Right lobe of liver (tissue), 4 donors: ENCODE measurements at regions not wholly inside any gene's neighbourhood (a gene's known extent, or its start where the extent isn't known, plus 50 kb on each side); places are given as distances from the start of the nearest gene placed in this dataset.

Experiments
- CTCF ChIP-seq, 4 donors: fragments of 200-600 bp in 3 of 4; fragments of 450-650 bp in 1 of 4; IDR thresholded peaks; one replicate each; pipeline versions ENCODE4 v1.5.1 to v1.8.0; 2016 to 2022; ENCODE audit warnings: antibody characterized with exemption in 4 of 4, mild to moderate bottlenecking in 2 of 4
- POLR2A ChIP-seq: fragments of 450-650 bp; IDR thresholded peaks from one replicate; pipeline ENCODE4 v1.6.1; 2017; ENCODE audit warnings: antibody characterized with exemption, mild to moderate bottlenecking
- donor health status: DM: no; HTN: no; CAD: no.
- donor health status: DM: no; HTN: no; CAD: no.
- donor health status: DM: no; HTN: yes; CAD: no.

DNA sequence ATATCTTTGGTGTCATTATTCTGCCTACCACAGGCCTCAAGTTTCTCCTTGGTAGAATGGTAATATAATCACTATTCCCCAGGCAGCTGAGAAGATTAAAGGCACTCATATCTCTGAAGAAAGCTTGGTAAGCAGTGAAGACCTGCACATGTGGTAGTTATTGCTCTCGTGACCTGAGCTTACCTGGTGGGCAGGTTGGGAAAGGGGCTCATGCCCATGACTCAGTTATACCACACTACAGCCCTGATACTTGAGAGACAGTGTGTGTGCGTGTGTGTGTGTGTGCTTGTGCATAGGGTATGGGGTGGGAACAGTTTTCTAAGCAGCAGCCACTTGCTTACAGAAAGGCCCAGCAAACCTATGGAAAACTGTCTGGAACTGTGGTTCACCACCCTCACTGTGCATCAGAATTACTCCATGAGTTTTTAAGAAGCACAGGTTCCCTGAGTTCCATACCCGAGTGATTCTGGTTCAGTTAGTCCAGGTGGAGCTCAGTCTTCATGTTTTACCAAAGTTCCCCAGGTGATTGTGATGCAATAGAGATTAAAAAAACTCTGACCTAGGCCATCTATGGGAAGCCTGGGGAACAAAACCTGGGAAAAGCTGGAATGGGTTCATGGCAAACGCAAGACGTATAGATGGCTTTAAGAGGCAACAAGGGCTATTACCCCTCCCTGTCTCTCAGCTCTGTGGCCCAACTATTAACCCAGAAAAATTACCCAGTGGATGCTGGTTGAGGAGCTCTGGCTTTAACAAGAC is 79.0 kb upstream of the ZBED5 start:
- TF ChIP-seq POLR2A: no peak
- no peak for TF ChIP-seq CTCF (IDR thresholded peaks at IDR 0.05)
